ENCODE measurements at regions not wholly inside any gene's neighbourhood (a gene's known extent, or its start where the extent isn't known, plus 50 kb on each side); places are given as distances from the start of the nearest gene placed in this dataset.

- peaks cover 8 to 47% of the 10 kb centered on the region in 2 donors for H3K27me3 Mint-ChIP-seq
- H3K27ac Mint-ChIP-seq = no peak overlapping the region
- no peak for ATAC-seq (replicated peaks)
These were observed 78.9 kb downstream of the KCNF1 start for GRCh38 chr2:10990561-10991111.

GRCh38 chr2:10992023-10992791, 80.5 kb downstream of the KCNF1 start:
- H3K4me3 Mint-ChIP-seq = no peak overlapping the region
- ATAC-seq (replicated peaks) = no peak
- H3K4me1 Mint-ChIP-seq (ENCODE audit: low read depth in 2 of 2) = no peaks in the 10 kb centered on the region
- no peaks in the 10 kb centered on the region for H3K36me3 Mint-ChIP-seq (ENCODE audit: insufficient read depth)
- H3K27me3 Mint-ChIP-seq = peaks cover 8 to 39% of the 10 kb centered on the region in 2 donors
- DNase-seq = no peak
- H3K9me3 Mint-ChIP-seq = no peaks in the 10 kb centered on the region
- H3K27ac Mint-ChIP-seq = no peak overlapping the region

More at GRCh38 chr2:10990561-10991111, 78.9 kb downstream of the KCNF1 start:
- no peak overlapping the region for H3K4me3 Mint-ChIP-seq
- H3K9me3 Mint-ChIP-seq = no peaks in the 10 kb centered on the region
- H3K4me1 Mint-ChIP-seq (ENCODE audit: low read depth in 2 of 2) = no peaks in the 10 kb centered on the region
- no peak for DNase-seq
- no peaks in the 10 kb centered on the region for H3K36me3 Mint-ChIP-seq (ENCODE audit: insufficient read depth)

DNA sequence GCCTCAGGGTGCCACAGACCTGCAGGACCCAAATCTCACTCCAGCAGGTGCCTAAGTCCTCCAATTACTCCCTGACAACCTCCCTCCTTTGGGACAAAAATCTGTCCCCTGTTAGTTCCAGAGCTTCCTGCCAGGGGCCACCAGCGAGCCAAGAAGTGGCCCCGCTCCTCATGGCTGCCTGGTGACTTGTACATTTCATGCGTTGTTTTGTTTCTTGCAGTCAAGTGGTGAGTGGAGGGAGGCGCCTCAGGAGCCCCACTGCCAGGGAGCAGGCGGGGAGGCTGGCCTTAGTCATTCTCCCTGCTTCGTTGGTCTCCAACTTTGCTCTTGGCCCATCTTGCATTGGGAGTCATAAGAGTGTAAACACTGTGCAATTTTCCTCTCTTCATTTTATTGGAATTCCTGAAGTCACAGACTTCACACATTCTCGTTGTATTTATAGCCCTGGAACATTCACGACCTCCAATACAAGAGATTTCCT, 81.3 kb downstream of the KCNF1 start:
- Mint-ChIP-seq H3K9me3 (no peaks in the 10 kb centered on the region), H3K4me1 (ENCODE audit: low read depth in 2 of 2) (no peaks in the 10 kb centered on the region), H3K27ac (peak overlapping the region in 1 of 2 donors; percentile 20), H3K4me3 (no peak overlapping the region), H3K36me3 (ENCODE audit: insufficient read depth) (no peaks in the 10 kb centered on the region), H3K27me3 (peaks cover 8 to 39% of the 10 kb centered on the region in 2 donors)
- ATAC-seq (replicated peaks) (no peak), DNase-seq (no peak)

DNA sequence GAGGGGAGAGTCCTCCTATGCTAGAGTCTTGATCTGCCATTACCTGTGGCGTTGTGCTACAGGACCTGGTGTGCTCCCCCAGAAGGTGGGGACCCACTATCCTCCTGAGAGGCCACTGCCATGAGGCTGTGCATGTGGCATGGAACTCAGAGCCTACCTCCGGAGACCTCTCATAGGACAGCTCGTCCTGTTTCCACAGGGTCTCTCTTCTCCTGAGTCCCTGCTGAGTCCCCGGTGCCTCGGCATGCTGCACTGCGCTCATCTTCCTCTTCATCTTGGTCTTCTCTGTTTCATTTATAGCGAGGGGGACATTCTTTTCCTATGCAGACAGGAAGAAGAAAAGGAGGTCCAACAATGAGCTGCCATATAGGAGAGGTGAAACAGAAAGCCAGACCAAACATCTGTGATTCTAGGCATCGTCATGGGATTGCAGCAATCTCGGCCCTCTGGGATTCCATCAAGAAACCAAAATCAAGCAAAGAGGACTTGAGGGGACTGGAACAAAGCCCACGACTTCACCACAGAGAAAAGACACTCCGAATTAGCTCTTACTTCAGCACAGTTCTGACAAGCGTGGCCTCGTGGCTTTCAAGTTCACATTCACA, 83.7 kb downstream of the KCNF1 start:
- H3K27ac Mint-ChIP-seq = no peak overlapping the region
- peaks cover 8 to 39% of the 10 kb centered on the region in 2 donors for H3K27me3 Mint-ChIP-seq
- ATAC-seq (replicated peaks) (no peak), DNase-seq (no peak)
- no peaks in the 10 kb centered on the region for H3K4me1 Mint-ChIP-seq (ENCODE audit: low read depth in 2 of 2)
- no peaks in the 10 kb centered on the region for H3K9me3 Mint-ChIP-seq
- no peaks in the 10 kb centered on the region for H3K36me3 Mint-ChIP-seq (ENCODE audit: insufficient read depth)
- no peak overlapping the region for H3K4me3 Mint-ChIP-seq

DNA sequence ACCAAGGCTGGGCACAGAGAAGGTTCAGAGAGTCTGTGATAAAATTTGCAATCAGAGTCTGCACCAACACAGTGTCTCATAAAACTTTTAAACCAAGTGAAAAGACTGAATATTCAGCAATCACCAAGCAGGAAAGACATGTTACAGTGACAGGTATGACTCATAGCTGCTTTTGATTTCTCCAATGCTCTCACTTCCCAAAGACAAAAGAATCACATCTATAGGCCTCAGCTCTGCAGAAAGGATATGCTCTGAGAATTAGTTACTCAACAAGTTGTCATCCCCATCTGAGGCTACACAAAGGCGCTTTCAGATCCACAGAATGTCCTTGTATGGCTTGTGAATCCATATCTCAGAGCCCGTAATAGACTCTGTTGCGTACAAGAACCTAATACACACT, 92.5 kb downstream of the KCNF1 start:
- no peak for ATAC-seq (replicated peaks)
- peaks cover 47% of the 10 kb centered on the region in 2 donors for H3K27me3 Mint-ChIP-seq
- no peaks in the 10 kb centered on the region for H3K4me1 Mint-ChIP-seq (ENCODE audit: low read depth in 2 of 2)
- no peak overlapping the region for H3K4me3 Mint-ChIP-seq
- no peaks in the 10 kb centered on the region for H3K36me3 Mint-ChIP-seq (ENCODE audit: insufficient read depth)
- DNase-seq = no peak
- H3K27ac Mint-ChIP-seq = no peak overlapping the region
- H3K9me3 Mint-ChIP-seq = no peaks in the 10 kb centered on the region

DNA sequence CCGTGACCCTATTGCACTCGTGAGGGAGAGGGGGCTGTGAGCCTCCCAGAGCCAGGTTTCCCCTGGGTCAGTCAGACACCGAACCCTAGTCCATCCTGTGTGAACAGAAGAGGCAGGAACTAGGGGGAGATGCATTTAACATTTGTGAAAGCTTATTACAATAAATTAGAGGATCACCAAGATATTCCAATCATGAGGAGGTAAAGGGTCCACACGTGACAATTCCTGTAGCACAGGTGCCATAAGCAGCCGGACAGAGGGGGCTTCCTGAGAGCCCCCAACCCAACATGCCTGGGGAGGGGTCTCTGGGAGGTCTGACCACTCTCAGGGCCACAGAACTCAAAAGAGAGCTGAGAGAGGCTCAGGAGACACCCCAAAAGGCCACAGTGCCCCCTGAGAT, 93.3 kb downstream of the KCNF1 start:
- H3K27me3 Mint-ChIP-seq = peaks cover 47% of the 10 kb centered on the region in 2 donors
- H3K4me3 Mint-ChIP-seq = no peak overlapping the region
- no peak for DNase-seq
- H3K4me1 Mint-ChIP-seq (ENCODE audit: low read depth in 2 of 2) = no peaks in the 10 kb centered on the region
- H3K36me3 Mint-ChIP-seq (ENCODE audit: insufficient read depth) = no peaks in the 10 kb centered on the region
- H3K9me3 Mint-ChIP-seq = peaks cover 0 to under 1% of the 10 kb centered on the region in 2 donors
- no peak overlapping the region for H3K27ac Mint-ChIP-seq
- ATAC-seq (replicated peaks) = no peak

GRCh38 chr2:11006191-11006590, 94.5 kb downstream of the KCNF1 start:
- no peak overlapping the region for H3K27ac Mint-ChIP-seq
- H3K36me3 Mint-ChIP-seq (ENCODE audit: insufficient read depth) = no peaks in the 10 kb centered on the region
- DNase-seq (no peak), ATAC-seq (replicated peaks) (no peak)
- H3K27me3 Mint-ChIP-seq = peaks cover 47% of the 10 kb centered on the region in 2 donors
- peaks cover 0 to 5% of the 10 kb centered on the region in 2 donors for H3K9me3 Mint-ChIP-seq
- H3K4me3 Mint-ChIP-seq = no peak overlapping the region
- no peaks in the 10 kb centered on the region for H3K4me1 Mint-ChIP-seq (ENCODE audit: low read depth in 2 of 2)

GRCh38 chr2:11007331-11008264, 95.9 kb downstream of the KCNF1 start:
- DNase-seq (no peak), ATAC-seq (replicated peaks) (no peak)
- peaks cover 0 to 5% of the 10 kb centered on the region in 2 donors for H3K9me3 Mint-ChIP-seq
- no peak overlapping the region for H3K27ac Mint-ChIP-seq
- no peaks in the 10 kb centered on the region for H3K36me3 Mint-ChIP-seq (ENCODE audit: insufficient read depth)
- no peak overlapping the region for H3K4me3 Mint-ChIP-seq
- peaks cover 38 to 41% of the 10 kb centered on the region in 2 donors for H3K27me3 Mint-ChIP-seq
- no peaks in the 10 kb centered on the region for H3K4me1 Mint-ChIP-seq (ENCODE audit: low read depth in 2 of 2)

DNA sequence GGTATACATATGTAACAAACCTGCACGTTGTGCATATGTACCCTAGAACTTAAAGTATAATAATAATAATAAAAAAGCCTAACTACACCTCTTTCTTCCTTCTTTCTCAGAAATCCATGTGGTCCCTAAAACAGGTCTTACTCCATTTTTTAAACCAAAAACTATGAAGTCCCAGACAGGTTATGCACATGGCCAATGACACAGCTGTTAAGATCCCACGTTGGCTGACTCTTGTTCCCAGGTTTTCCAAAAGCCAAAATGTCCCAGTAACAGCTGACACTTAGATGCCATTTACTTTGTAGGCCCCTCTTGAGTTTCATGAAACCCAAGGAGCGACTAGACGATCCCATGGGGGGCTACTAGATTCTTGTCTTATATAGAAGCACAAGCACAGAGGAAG, 97.0 kb downstream of the KCNF1 start:
- no peaks in the 10 kb centered on the region for H3K4me1 Mint-ChIP-seq (ENCODE audit: low read depth in 2 of 2)
- H3K4me3 Mint-ChIP-seq = no peak overlapping the region
- no peaks in the 10 kb centered on the region for H3K36me3 Mint-ChIP-seq (ENCODE audit: insufficient read depth)
- no peak for DNase-seq
- peaks cover 26 to 37% of the 10 kb centered on the region in 2 donors for H3K27me3 Mint-ChIP-seq
- peaks cover 0 to 5% of the 10 kb centered on the region in 2 donors for H3K9me3 Mint-ChIP-seq
- H3K27ac Mint-ChIP-seq = no peak overlapping the region
- no peak for ATAC-seq (replicated peaks)

DNA sequence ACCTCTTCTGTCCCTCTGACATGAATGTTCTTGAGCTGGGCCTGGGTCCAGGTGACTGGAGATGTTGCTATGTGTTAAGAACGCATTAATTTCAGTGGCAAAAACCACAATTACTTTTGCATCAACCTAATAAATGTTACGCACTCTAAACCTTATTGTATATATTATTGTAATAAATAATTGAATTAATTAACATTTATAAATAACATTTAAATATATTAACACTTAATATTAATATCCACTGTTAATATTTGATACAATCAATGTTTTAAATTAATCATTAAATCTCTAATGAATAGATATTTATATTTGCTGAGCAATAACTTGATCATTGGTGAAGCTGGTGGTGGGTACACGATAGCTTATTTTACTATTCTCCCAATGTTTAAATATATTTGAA, 97.4 kb downstream of the KCNF1 start:
- Mint-ChIP-seq H3K9me3 (peaks cover 0 to 5% of the 10 kb centered on the region in 2 donors), H3K36me3 (ENCODE audit: insufficient read depth) (no peaks in the 10 kb centered on the region), H3K4me3 (no peak overlapping the region), H3K27ac (no peak overlapping the region), H3K4me1 (ENCODE audit: low read depth in 2 of 2) (no peaks in the 10 kb centered on the region), H3K27me3 (peaks cover 22 to 36% of the 10 kb centered on the region in 2 donors)
- DNase-seq (no peak), ATAC-seq (replicated peaks) (no peak)

DNA sequence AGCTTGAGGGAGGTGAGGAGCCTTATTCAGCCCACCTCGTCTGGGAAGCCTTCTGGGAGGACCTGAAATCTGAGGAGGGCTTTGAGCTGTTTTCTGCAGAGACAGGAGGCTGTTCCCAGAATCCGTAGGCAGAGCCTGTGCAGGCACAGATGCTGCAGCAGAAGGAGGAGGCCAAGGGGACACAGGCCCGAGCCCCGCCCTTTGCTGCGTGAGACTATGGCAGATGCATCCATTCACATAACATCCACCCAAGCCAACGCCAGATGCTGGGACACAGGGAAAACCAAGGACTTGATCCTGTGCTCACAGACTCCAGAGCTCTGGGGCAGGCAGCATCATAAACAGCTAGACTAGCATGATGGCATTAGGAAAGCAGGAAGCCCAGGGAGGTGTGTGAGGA, 98.2 kb downstream of the KCNF1 start:
- H3K9me3 Mint-ChIP-seq = peaks cover 0 to 5% of the 10 kb centered on the region in 2 donors
- H3K4me3 Mint-ChIP-seq = no peak overlapping the region
- H3K36me3 Mint-ChIP-seq (ENCODE audit: insufficient read depth) = no peaks in the 10 kb centered on the region
- peaks cover 15 to 30% of the 10 kb centered on the region in 2 donors for H3K27me3 Mint-ChIP-seq
- no peaks in the 10 kb centered on the region for H3K4me1 Mint-ChIP-seq (ENCODE audit: low read depth in 2 of 2)
- ATAC-seq (replicated peaks) (no peak), DNase-seq (no peak)
- H3K27ac Mint-ChIP-seq = no peak overlapping the region

DNA sequence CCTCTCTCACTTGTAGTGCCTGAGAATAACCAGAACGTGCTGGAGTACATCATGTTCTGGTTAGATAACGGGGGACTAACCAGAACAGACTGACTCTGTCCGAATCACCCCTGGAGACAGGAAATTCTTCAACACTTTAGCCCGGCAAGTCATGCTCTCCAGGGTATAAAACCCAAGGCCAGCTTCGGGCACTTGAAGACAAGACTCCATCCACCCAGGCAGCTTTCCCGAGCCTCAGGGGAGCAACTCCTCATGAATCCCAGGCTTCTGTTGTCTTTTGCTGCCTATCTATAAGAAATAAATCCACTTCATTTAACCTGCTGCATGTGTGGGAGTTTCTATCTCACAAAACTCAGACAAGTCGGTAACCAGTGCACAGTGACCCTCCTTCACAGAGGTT, 99.6 kb downstream of the KCNF1 start:
- peaks cover 0 to 5% of the 10 kb centered on the region in 2 donors for H3K9me3 Mint-ChIP-seq
- H3K4me3 Mint-ChIP-seq = no peak overlapping the region
- H3K4me1 Mint-ChIP-seq (ENCODE audit: low read depth in 2 of 2) = no peaks in the 10 kb centered on the region
- peaks cover 12 to 27% of the 10 kb centered on the region in 2 donors for H3K27me3 Mint-ChIP-seq
- no peak overlapping the region for H3K27ac Mint-ChIP-seq
- H3K36me3 Mint-ChIP-seq (ENCODE audit: insufficient read depth) = no peaks in the 10 kb centered on the region
- no peak for DNase-seq
- no peak for ATAC-seq (replicated peaks)

- Mint-ChIP-seq H3K4me3 (no peak overlapping the region), H3K4me1 (ENCODE audit: low read depth in 2 of 2) (no peaks in the 10 kb centered on the region), H3K27me3 (peaks cover 18 to 27% of the 10 kb centered on the region in 2 donors), H3K36me3 (ENCODE audit: insufficient read depth) (no peaks in the 10 kb centered on the region), H3K9me3 (peaks cover 0 to 5% of the 10 kb centered on the region in 2 donors), H3K27ac (no peak overlapping the region)
- DNase-seq (no peak), ATAC-seq (replicated peaks) (no peak)
These were observed 100.5 kb downstream of the KCNF1 start for GRCh38 chr2:11012131-11012693.

Measured in effector memory CD8-positive, alpha-beta T cell (primary cell).